Left lung (tissue), 4 donors: ENCODE measurements at regions not wholly inside any gene's neighbourhood (a gene's known extent, or its start where the extent isn't known, plus 50 kb on each side); places are given as distances from the start of the nearest gene placed in this dataset.
"Not testable (repeated sequence)": the region's sequence is repeated elsewhere in the genome, so short reads cannot be mapped to it uniquely, and the experiment has no call there.

Source experiments
- ATAC-seq: fragments of 200-7000 bp; cut with Tn5 transposase; one replicate; pipeline ENCODE4 v1.9.1; 2020; ENCODE audit warnings: moderate library complexity
- DNase-seq, 4 donors: peaks; one replicate each; pipeline ENCODE4 v3.0.0-alpha.2; 2013 to 2020
- H3K27ac ChIP-seq, 2 donors: fragments of 200-600 bp; sonication (generic) in 1 of 2; one replicate each; pipeline versions ENCODE4 v1.5.0 to v1.8.0; 2020 to 2021
- H3K27me3 ChIP-seq, 2 donors: fragments of 200-600 bp; sonication (generic) in 1 of 2; one replicate each; pipeline versions ENCODE4 v1.5.0 to v1.8.0; 2020 to 2021
- H3K36me3 ChIP-seq, 2 donors: fragments of 200-600 bp; sonication (generic) in 1 of 2; one replicate each; pipeline versions ENCODE4 v1.5.0 to v1.8.0; 2020 to 2021
- H3K4me1 ChIP-seq, 2 donors: fragments of 200-600 bp; one replicate each; pipeline ENCODE4 v1.8.0; 2021
- H3K4me3 ChIP-seq, 2 donors: fragments of 200-600 bp; sonication (generic) in 1 of 2; one replicate each; pipeline versions ENCODE4 v1.5.0 to v1.8.0; 2020 to 2021; ENCODE audit warnings: mild to moderate bottlenecking in 1 of 2
- H3K9me3 ChIP-seq, 2 donors: fragments of 200-600 bp; sonication (generic) in 1 of 2; one replicate each; pipeline versions ENCODE4 v1.5.0 to v1.8.0; 2020 to 2021
- CTCF ChIP-seq, 2 donors: fragments of 200-600 bp; sonication (generic) in 1 of 2; IDR thresholded peaks; one replicate each; pipeline versions ENCODE4 v1.5.0 to v1.8.0; 2021; ENCODE audit warnings: antibody characterized with exemption in 2 of 2
- intact Hi-C, 2 donors: fragments of 100-400 bp; cut with DNase I; formaldehyde crosslinking; loops; one replicate each; pipeline versions ENCODE4 v1.11.2 to v1.14.2; 2022
- donor health status: DM: no; HTN: yes; CAD: no.
- donor health status: DM: no; HTN: no; CAD: no.

- no peak overlapping the region for H3K4me3 ChIP-seq
- intact Hi-C loops: no loop called here
- H3K27me3 ChIP-seq: no peaks in the 10 kb centered on the region
- no peak overlapping the region for H3K27ac ChIP-seq
- H3K36me3 ChIP-seq: no peaks in the 10 kb centered on the region
- H3K9me3 ChIP-seq: no peaks in the 10 kb centered on the region
- DNase-seq (no peak), ATAC-seq (no peak)
- TF ChIP-seq CTCF (IDR thresholded peaks at IDR 0.05): no peak
- H3K4me1 ChIP-seq: no peaks in the 10 kb centered on the region
Measured at GRCh38 chr11:98059488-98059887, 961.3 kb upstream of the CNTN5 start.

- Histone ChIP-seq H3K4me3 (no peak overlapping the region), H3K9me3 (no peaks in the 10 kb centered on the region), H3K36me3 (no peaks in the 10 kb centered on the region), H3K27ac (no peak overlapping the region), H3K4me1 (no peaks in the 10 kb centered on the region), H3K27me3 (no peaks in the 10 kb centered on the region)
- DNase-seq: no peak
- no peak for TF ChIP-seq CTCF (IDR thresholded peaks at IDR 0.05)
- ATAC-seq: no peak
- intact Hi-C loops: no loop called here
Measured at GRCh38 chr11:98060759-98061158, 960.0 kb upstream of the CNTN5 start.

- no peak for DNase-seq
- TF ChIP-seq CTCF (IDR thresholded peaks at IDR 0.05): no peak
- intact Hi-C loops: no loop called here
- H3K36me3 ChIP-seq: no peaks in the 10 kb centered on the region
- H3K4me3 ChIP-seq: no peak overlapping the region
- ATAC-seq: no peak
- H3K9me3 ChIP-seq: peaks cover 0 to 5% of the 10 kb centered on the region in 2 donors
- no peak overlapping the region for H3K27ac ChIP-seq
- H3K27me3 ChIP-seq: no peaks in the 10 kb centered on the region
- no peaks in the 10 kb centered on the region for H3K4me1 ChIP-seq
Measured at GRCh38 chr11:98061858-98062257, 958.9 kb upstream of the CNTN5 start.

GRCh38 chr11:98062714-98063113 lies 958.0 kb upstream of the CNTN5 start:
- intact Hi-C loops: no loop called here
- Histone ChIP-seq H3K4me1 (no peaks in the 10 kb centered on the region), H3K36me3 (no peaks in the 10 kb centered on the region), H3K27me3 (no peaks in the 10 kb centered on the region), H3K9me3 (peaks cover 0 to 5% of the 10 kb centered on the region in 2 donors), H3K27ac (no peak overlapping the region), H3K4me3 (no peak overlapping the region)
- ATAC-seq (no peak), DNase-seq (no peak)
- TF ChIP-seq CTCF (IDR thresholded peaks at IDR 0.05): no peak

- intact Hi-C loops: no loop called here
- H3K4me1 ChIP-seq: no peaks in the 10 kb centered on the region
- ATAC-seq: no peak
- H3K9me3 ChIP-seq: peaks cover 0 to 5% of the 10 kb centered on the region in 2 donors
- no peak overlapping the region for H3K27ac ChIP-seq
- no peak overlapping the region for H3K4me3 ChIP-seq
- DNase-seq: peak in 1 of 4 donors; percentile 3
- H3K36me3 ChIP-seq: no peaks in the 10 kb centered on the region
- TF ChIP-seq CTCF (IDR thresholded peaks at IDR 0.05): no peak
- no peaks in the 10 kb centered on the region for H3K27me3 ChIP-seq
Measured at GRCh38 chr11:98068251-98068650, 952.5 kb upstream of the CNTN5 start.

GRCh38 chr11:98069147-98069546 lies 951.6 kb upstream of the CNTN5 start:
- H3K4me3 ChIP-seq, H3K4me1 ChIP-seq, H3K36me3 ChIP-seq, H3K27me3 ChIP-seq, H3K9me3 ChIP-seq, H3K27ac ChIP-seq, intact Hi-C loops, ATAC-seq: not testable (repeated sequence)
- DNase-seq: peak in 1 of 4 donors; percentile 55
